A549 (cell line): ENCODE measurements at regions not wholly inside any gene's neighbourhood (a gene's known extent, or its start where the extent isn't known, plus 50 kb on each side); places are given as distances from the start of the nearest gene placed in this dataset.

Experiments
- ATAC-seq, 2 experiments: fragments of 200-7000 bp in 1 of 2; fragments of >200 bp in 1 of 2; cut with Nextera tagmentation in 1 of 2; cut with Tn5 transposase in 1 of 2; 3 replicates each; pipeline versions ENCODE4 v1.8.0 to v1.9.1; 2018 to 2020; ENCODE audit warnings: mild to moderate bottlenecking in 1 of 2, moderate library complexity in 1 of 2
- CTCF ChIA-PET: fragments of 300-600 bp; sonication (Branson Sonifier 250); formaldehyde crosslinking; extraction: SDS; loops from one replicate; lab custom pipeline; 2021; ENCODE audit warnings: antibody characterized with exemption, inconsistent platforms; lab: Yijun Ruan, JAX
- POLR2A ChIA-PET: fragments of 350-600 bp; formaldehyde crosslinking; extraction: SDS; loops from one replicate; lab custom pipeline; 2021; ENCODE audit warnings: antibody characterized with exemption, inconsistent platforms; lab: Yijun Ruan, JAX
- DNase-seq, 2 experiments: peaks; one replicate each; pipeline versions ENCODE4 v3.0.0 to v3.0.0-alpha.2; 2011 to 2016; ENCODE audit warnings: low read depth in 1 of 2, low spot score in 1 of 2
- FAIRE-seq: peaks from 2 replicates; lab custom pipeline; 2011; peaks lifted over from hg19 to GRCh38; lab: Jason Lieb, UNC
- H3K27ac ChIP-seq, 2 experiments: fragments of >200 bp; sonication (Bioruptor Twin); formaldehyde crosslinking; 3 replicates each; pipeline ENCODE4 v1.5.1; 2016 to 2017
- H3K4me1 ChIP-seq: fragments of >200 bp; sonication (Bioruptor Twin); formaldehyde crosslinking; 3 replicates; pipeline ENCODE4 v1.6.1; 2016
- H3K4me2 ChIP-seq: fragments of >200 bp; sonication (Bioruptor Twin); formaldehyde crosslinking; 3 replicates; pipeline ENCODE4 v1.6.1; 2016
- H3K4me3 ChIP-seq: fragments of >200 bp; sonication (Bioruptor Twin); formaldehyde crosslinking; 3 replicates; pipeline ENCODE4 v1.5.1; 2016
- H3K9me3 ChIP-seq: fragments of >200 bp; sonication (Bioruptor Twin); formaldehyde crosslinking; 3 replicates; pipeline ENCODE4 v1.6.1; 2016
- CBX2 ChIP-seq: fragments of 200-600 bp; sonication (generic); IDR thresholded peaks from 2 replicates; pipeline ENCODE4 v1.6.1; 2016; ENCODE audit warnings: low read depth, mild to moderate bottlenecking, borderline replicate concordance
- CBX8 ChIP-seq: fragments of 200-600 bp; sonication (generic); IDR thresholded peaks from 2 replicates; pipeline ENCODE4 v1.6.1; 2016
- CEBPB ChIP-seq, 2 experiments: fragments of >200 bp in 1 of 2; sonication (Bioruptor Twin) in 1 of 2; formaldehyde crosslinking in 1 of 2; IDR thresholded peaks; 2 replicates each; pipeline ENCODE4 v1.6.1; 2012 to 2016
- ESRRA ChIP-seq: fragments of 150-350 bp; IDR thresholded peaks from 2 replicates; pipeline ENCODE4 v1.6.1; 2014; ENCODE audit warnings: mild to moderate bottlenecking, low read length, borderline replicate concordance
- FOSB ChIP-seq: fragments of 250-450 bp; sonication (Bioruptor Pico); IDR thresholded peaks from 2 replicates; pipeline ENCODE4 v1.5.0; 2020; ENCODE audit warnings: mild to moderate bottlenecking, moderate library complexity
- HDAC2 ChIP-seq: fragments of 200-600 bp; sonication (generic); IDR thresholded peaks from 2 replicates; pipeline ENCODE4 v1.6.1; 2016
- HEYL ChIP-seq: fragments of 250-450 bp; sonication (Bioruptor Pico); IDR thresholded peaks from 2 replicates; pipeline ENCODE4 v1.8.0; 2021; ENCODE audit warnings: mild to moderate bottlenecking, moderate library complexity
- JUN ChIP-seq, 2 experiments: fragments of >200 bp; sonication (Bioruptor Twin); formaldehyde crosslinking; IDR thresholded peaks; 2 replicates in 1 of 2; 3 replicates in 1 of 2; pipeline ENCODE4 v1.6.1; 2016 to 2017
- KDM5A ChIP-seq: fragments of 200-600 bp; sonication (generic); IDR thresholded peaks from 2 replicates; pipeline ENCODE4 v1.6.1; 2016; ENCODE audit warnings: antibody characterized with exemption, mild to moderate bottlenecking
- MAZ ChIP-seq: fragments of 150-350 bp; IDR thresholded peaks from 2 replicates; pipeline ENCODE4 v1.6.1; 2014; ENCODE audit warnings: antibody characterized with exemption, low read depth, low read length, borderline replicate concordance
- NPAS2 ChIP-seq: fragments of 250-450 bp; sonication (Bioruptor Pico); IDR thresholded peaks from 2 replicates; pipeline ENCODE4 v1.8.0; 2022; ENCODE audit warnings: mild to moderate bottlenecking, moderate library complexity, borderline replicate concordance
- PHF8 ChIP-seq: fragments of 200-600 bp; sonication (generic); IDR thresholded peaks from 2 replicates; pipeline ENCODE4 v1.6.1; 2016; ENCODE audit warnings: low read depth, mild to moderate bottlenecking, antibody characterized with exemption, moderate library complexity, borderline replicate concordance
- POLR2AphosphoS2 ChIP-seq: conservative IDR thresholded peaks from 2 replicates; pipeline ENCODE4 v1.6.1; 2012; ENCODE audit warnings: low read length, improper control_type of control experiment, inconsistent platforms
- RAD21 ChIP-seq, 2 experiments: fragments of >200 bp in 1 of 2; sonication (Bioruptor Twin) in 1 of 2; formaldehyde crosslinking in 1 of 2; IDR thresholded peaks in 1 of 2; conservative IDR thresholded peaks in 1 of 2; 2 replicates in 1 of 2; 3 replicates in 1 of 2; pipeline ENCODE4 v1.6.1; 2012 to 2018; ENCODE audit warnings: inconsistent platforms in 1 of 2
- RNF2 ChIP-seq: fragments of 200-600 bp; sonication (generic); IDR thresholded peaks from 2 replicates; pipeline ENCODE4 v1.6.1; 2016; ENCODE audit warnings: low read depth, mild to moderate bottlenecking, antibody characterized with exemption, moderate library complexity, borderline replicate concordance
- TFCP2L1 ChIP-seq: fragments of 250-450 bp; sonication (Bioruptor Pico); IDR thresholded peaks from 2 replicates; pipeline ENCODE4 v1.5.0; 2021; ENCODE audit warnings: mild to moderate bottlenecking
- TP53 ChIP-seq: fragments of 250-450 bp; sonication (Bioruptor Pico); IDR thresholded peaks from 2 replicates; pipeline ENCODE4 v1.5.0; 2021; ENCODE audit warnings: mild to moderate bottlenecking, moderate library complexity
- ZC3H11A ChIP-seq: fragments of 450-650 bp; IDR thresholded peaks from 2 replicates; pipeline ENCODE4 v1.6.1; 2014; ENCODE audit warnings: antibody characterized with exemption, mild to moderate bottlenecking
- ZSCAN20 ChIP-seq: fragments of 250-450 bp; sonication (Bioruptor Pico); IDR thresholded peaks from 2 replicates; pipeline ENCODE4 v1.8.0; 2022; ENCODE audit warnings: mild to moderate bottlenecking, moderate library complexity
- WGBS: methylation state at CpG from one replicate; pipeline ENCODE4 v1.1.6; 2017; ENCODE audit errors: missing lambda C conversion rate; 5-methylcytosine and 5-hydroxymethylcytosine counted together
- TF ChIP-seq, protein P1 (sequence below): IDR thresholded peaks from 2 replicates; pipeline ENCODE4 v1.6.1; 2012
- TF ChIP-seq, protein P2 (sequence below): fragments of 250-450 bp; sonication (Bioruptor Pico); IDR thresholded peaks from 2 replicates; pipeline ENCODE4 v1.5.0; 2021; ENCODE audit warnings: mild to moderate bottlenecking, moderate library complexity, borderline replicate concordance
- TF ChIP-seq, protein P3 (sequence below): IDR thresholded peaks from 2 replicates; pipeline ENCODE4 v1.6.1; 2012
- TF ChIP-seq, protein P4 (sequence below): fragments of 450-650 bp; IDR thresholded peaks from 2 replicates; pipeline ENCODE4 v1.6.1; 2014; ENCODE audit warnings: antibody characterized with exemption
- TF ChIP-seq, protein P5 (sequence below): fragments of 200-600 bp; sonication (generic); IDR thresholded peaks from 2 replicates; pipeline ENCODE4 v1.6.1; 2016; ENCODE audit warnings: antibody characterized with exemption, mild to moderate bottlenecking, moderate library complexity
- TF ChIP-seq, protein P6 (sequence below): fragments of >200 bp; sonication (Bioruptor Twin); formaldehyde crosslinking; IDR thresholded peaks from 2 replicates; pipeline ENCODE4 v1.6.1; 2016

DNA sequence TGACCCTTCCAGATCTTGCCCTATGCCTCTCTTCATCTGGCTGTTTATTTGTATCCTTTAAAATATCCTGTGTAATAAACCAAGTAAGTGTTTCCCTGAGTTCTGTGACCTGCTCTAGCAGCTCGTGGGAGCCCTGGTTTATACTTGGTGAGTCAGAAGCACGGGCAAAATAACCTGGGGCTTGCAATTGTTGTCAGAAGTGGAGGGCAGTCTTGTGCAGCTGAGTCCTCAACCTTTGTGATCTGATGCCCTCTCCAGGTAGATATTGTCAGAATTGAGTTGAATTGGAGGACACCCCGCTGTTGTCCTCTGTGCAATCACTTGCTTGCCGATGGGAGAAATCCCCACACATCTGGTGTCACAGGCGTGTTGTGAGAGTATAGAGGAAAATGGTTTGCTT, 62.5 kb upstream of the PRICKLE1 start:
- WGBS = 31% methylated on average over 5 of the region's 5 CpGs
- ATAC-seq (peak in 1 of 2 experiments; percentile 39; a peak in 1 of 6 replicates), DNase-seq (peak in 1 of 2 experiments; percentile 14), FAIRE-seq (no peak)
- CTCF ChIA-PET = interaction anchor here (1.2 kb wide), 1 partner anchor 169 kb away, joined by 5 read pairs; no protein-coding TSS in a partner anchor
- H3K4me3 ChIP-seq = no peak overlapping the region
- POLR2A ChIA-PET = no interaction called here
- H3K4me2 ChIP-seq = no peak overlapping the region
- no peaks in the 10 kb centered on the region for H3K4me1 ChIP-seq
- H3K27ac ChIP-seq = no peak overlapping the region
- TF ChIP-seq HEYL (CRISPR knock-in tag) = no peak
- TF ChIP-seq ZC3H11A = no peak
- TF ChIP-seq MAZ = no peak
- no peak for TF ChIP-seq TFCP2L1
- no peak for TF ChIP-seq RNF2
- no peak for TF ChIP-seq ESRRA
- TF ChIP-seq RAD21 (conservative IDR thresholded peaks at IDR 0.05 in 1 of 2, IDR thresholded peaks at IDR 0.05 in 1 of 2) = no peak
- TF ChIP-seq NPAS2 (CRISPR knock-in tag) = no peak
- TF ChIP-seq POLR2AphosphoS2 = no peak
- no peak for TF ChIP-seq KDM5A
- TF ChIP-seq, protein P1, sequence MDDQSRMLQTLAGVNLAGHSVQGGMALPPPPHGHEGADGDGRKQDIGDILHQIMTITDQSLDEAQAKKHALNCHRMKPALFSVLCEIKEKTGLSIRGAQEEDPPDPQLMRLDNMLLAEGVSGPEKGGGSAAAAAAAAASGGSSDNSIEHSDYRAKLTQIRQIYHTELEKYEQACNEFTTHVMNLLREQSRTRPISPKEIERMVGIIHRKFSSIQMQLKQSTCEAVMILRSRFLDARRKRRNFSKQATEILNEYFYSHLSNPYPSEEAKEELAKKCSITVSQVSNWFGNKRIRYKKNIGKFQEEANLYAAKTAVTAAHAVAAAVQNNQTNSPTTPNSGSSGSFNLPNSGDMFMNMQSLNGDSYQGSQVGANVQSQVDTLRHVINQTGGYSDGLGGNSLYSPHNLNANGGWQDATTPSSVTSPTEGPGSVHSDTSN = no peak
- TF ChIP-seq CEBPB (IDR thresholded peaks at IDR 0.05) = no peak
- H3K9me3 ChIP-seq = no peaks in the 10 kb centered on the region

DNA sequence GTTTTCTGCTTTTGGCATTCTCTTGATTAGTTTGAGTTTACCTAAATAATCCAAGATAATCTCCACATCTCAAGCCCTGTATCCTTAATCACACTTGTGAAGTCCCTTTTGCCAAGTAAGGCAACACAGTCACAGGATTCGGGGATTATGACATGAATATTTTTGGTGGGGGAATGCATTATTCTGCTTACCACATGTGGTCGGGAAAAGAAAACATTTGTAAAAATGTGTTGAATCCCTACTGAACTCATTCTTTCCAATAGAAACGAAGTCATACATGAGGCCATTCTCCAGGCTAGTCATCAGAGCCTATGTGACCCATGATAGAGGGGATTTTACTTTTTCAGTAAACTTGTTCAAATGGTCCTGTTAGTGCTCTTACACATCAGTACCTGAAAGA, 58.5 kb upstream of the PRICKLE1 start:
- ATAC-seq = no peak
- 17% methylated on average over 3 of the region's 3 CpGs for WGBS
- H3K4me1 ChIP-seq = no peaks in the 10 kb centered on the region
- H3K27ac ChIP-seq = no peak overlapping the region
- TF ChIP-seq CBX2 = no peak
- TF ChIP-seq, all 56 proteins: peak for 0
- POLR2A ChIA-PET = no interaction called here
- Histone ChIP-seq H3K4me2 (no peak overlapping the region), H3K9me3 (no peaks in the 10 kb centered on the region), H3K4me3 (no peak overlapping the region)
- CTCF ChIA-PET = no interaction called here
- FAIRE-seq (no peak), DNase-seq (no peak)

DNA sequence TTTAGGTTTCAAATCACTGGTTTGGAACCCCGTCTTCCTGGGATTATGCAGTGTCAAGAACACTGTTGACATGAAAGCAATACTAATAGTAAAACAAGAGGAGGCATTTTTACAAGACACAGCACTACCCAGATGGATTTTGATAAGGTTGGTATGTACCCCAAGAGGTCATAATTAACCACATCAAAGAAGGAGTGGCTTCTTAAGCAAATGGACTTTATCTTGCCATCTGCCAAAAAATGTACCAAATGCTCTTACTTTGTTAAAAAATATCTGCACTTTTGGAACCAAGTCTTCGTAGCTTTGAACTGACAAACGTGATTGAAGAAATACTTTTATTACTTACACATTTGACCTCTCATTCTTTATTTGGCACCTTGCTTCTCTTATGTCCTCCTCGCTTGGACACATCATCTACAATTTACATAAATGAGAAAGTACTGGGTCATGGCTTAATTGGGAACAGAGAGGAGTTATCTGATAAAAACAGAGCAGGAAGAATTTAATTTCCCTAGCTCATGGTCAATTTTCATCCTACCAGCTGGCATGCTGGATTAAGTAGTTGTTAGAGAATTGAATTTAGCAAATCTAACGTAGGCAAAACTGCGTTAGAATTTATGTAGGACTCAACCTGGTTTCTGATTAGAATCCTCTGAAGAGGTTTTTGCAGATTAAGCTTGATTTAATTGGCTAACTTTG, 54.5 kb upstream of the PRICKLE1 start:
- FAIRE-seq (peak; percentile 77), ATAC-seq (no peak)

More for the DNA sequence above, 54.5 kb upstream of the PRICKLE1 start:
- no peak for DNase-seq
- Histone ChIP-seq H3K27ac (no peak overlapping the region), H3K4me2 (no peak overlapping the region), H3K9me3 (no peaks in the 10 kb centered on the region), H3K4me1 (no peaks in the 10 kb centered on the region), H3K4me3 (no peak overlapping the region)
- TF ChIP-seq CBX8 (no peak), FOSB (CRISPR knock-in tag) (no peak), JUN (IDR thresholded peaks at IDR 0.05) (no peak), TP53 (CRISPR knock-in tag) (no peak), PHF8 (no peak), RNF2 (no peak), HDAC2 (no peak), ZSCAN20 (CRISPR knock-in tag) (no peak), ZC3H11A (no peak)
- TF ChIP-seq, protein P2, sequence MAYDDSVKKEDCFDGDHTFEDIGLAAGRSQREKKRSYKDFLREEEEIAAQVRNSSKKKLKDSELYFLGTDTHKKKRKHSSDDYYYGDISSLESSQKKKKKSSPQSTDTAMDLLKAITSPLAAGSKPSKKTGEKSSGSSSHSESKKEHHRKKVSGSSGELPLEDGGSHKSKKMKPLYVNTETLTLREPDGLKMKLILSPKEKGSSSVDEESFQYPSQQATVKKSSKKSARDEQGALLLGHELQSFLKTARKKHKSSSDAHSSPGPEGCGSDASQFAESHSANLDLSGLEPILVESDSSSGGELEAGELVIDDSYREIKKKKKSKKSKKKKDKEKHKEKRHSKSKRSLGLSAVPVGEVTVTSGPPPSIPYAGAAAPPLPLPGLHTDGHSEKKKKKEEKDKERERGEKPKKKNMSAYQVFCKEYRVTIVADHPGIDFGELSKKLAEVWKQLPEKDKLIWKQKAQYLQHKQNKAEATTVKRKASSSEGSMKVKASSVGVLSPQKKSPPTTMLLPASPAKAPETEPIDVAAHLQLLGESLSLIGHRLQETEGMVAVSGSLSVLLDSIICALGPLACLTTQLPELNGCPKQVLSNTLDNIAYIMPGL = no peak
- TF ChIP-seq, protein P3, sequence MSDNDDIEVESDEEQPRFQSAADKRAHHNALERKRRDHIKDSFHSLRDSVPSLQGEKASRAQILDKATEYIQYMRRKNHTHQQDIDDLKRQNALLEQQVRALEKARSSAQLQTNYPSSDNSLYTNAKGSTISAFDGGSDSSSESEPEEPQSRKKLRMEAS = no peak
- TF ChIP-seq, protein P4, sequence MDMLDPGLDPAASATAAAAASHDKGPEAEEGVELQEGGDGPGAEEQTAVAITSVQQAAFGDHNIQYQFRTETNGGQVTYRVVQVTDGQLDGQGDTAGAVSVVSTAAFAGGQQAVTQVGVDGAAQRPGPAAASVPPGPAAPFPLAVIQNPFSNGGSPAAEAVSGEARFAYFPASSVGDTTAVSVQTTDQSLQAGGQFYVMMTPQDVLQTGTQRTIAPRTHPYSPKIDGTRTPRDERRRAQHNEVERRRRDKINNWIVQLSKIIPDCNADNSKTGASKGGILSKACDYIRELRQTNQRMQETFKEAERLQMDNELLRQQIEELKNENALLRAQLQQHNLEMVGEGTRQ = no peak
- TF ChIP-seq, protein P5, sequence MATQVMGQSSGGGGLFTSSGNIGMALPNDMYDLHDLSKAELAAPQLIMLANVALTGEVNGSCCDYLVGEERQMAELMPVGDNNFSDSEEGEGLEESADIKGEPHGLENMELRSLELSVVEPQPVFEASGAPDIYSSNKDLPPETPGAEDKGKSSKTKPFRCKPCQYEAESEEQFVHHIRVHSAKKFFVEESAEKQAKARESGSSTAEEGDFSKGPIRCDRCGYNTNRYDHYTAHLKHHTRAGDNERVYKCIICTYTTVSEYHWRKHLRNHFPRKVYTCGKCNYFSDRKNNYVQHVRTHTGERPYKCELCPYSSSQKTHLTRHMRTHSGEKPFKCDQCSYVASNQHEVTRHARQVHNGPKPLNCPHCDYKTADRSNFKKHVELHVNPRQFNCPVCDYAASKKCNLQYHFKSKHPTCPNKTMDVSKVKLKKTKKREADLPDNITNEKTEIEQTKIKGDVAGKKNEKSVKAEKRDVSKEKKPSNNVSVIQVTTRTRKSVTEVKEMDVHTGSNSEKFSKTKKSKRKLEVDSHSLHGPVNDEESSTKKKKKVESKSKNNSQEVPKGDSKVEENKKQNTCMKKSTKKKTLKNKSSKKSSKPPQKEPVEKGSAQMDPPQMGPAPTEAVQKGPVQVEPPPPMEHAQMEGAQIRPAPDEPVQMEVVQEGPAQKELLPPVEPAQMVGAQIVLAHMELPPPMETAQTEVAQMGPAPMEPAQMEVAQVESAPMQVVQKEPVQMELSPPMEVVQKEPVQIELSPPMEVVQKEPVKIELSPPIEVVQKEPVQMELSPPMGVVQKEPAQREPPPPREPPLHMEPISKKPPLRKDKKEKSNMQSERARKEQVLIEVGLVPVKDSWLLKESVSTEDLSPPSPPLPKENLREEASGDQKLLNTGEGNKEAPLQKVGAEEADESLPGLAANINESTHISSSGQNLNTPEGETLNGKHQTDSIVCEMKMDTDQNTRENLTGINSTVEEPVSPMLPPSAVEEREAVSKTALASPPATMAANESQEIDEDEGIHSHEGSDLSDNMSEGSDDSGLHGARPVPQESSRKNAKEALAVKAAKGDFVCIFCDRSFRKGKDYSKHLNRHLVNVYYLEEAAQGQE = no peak
- TF ChIP-seq, protein P6, sequence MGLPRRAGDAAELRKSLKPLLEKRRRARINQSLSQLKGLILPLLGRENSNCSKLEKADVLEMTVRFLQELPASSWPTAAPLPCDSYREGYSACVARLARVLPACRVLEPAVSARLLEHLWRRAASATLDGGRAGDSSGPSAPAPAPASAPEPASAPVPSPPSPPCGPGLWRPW = no peak
- ChIA-PET POLR2A (no interaction called here), CTCF (no interaction called here)
- 31% methylated on average over 6 of the region's 6 CpGs for WGBS
